ENCODE measurements at regions not wholly inside any gene's neighbourhood (a gene's known extent, or its start where the extent isn't known, plus 50 kb on each side); places are given as distances from the start of the nearest gene placed in this dataset.

DNA sequence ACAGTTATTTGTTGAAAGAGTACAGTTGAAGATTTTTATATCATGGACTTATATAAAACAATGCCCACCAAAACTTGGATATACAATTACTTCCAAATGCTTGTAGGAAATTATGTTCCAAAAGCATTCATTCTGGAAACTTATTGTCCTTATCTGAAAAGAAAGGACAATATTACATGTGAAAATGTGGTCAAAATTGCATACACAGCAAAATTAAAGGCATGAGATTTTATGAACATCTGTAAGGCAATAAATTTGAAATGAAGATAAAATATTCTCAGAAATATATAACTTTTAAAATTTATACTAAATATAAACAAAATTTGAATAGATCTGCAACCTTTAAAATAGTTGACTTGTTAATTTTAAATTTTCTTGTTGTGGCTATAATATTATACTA is 1173.8 kb downstream of the NLGN4X start:
- DNase-seq (no peak), FAIRE-seq (peak; percentile 94)
- Histone ChIP-seq H3K4me3 (ENCODE audit: low read length in 3 of 3) (no peak overlapping the region), H3K27me3 (ENCODE audit: control insufficient read depth, insufficient read depth, low read length) (no peaks in the 10 kb centered on the region), H3K9ac (ENCODE audit: low read length in 3 of 3) (no peak overlapping the region), H3K36me3 (ENCODE audit: control insufficient read depth in 2 of 3, insufficient read depth in 3 of 3, low read length in 3 of 3) (no peaks in the 10 kb centered on the region), H3K9me3 (ENCODE audit: control insufficient read depth in 2 of 3, insufficient read depth in 1 of 3, low read length in 3 of 3) (no peaks in the 10 kb centered on the region), H3K27ac (ENCODE audit: low read depth in 2 of 2, low read length in 2 of 2) (no peak overlapping the region), H3K4me1 (ENCODE audit: control insufficient read depth in 2 of 3, insufficient read depth in 2 of 3, low read depth in 1 of 3, low read length in 3 of 3) (no peaks in the 10 kb centered on the region)
- TF ChIP-seq, protein P1, sequence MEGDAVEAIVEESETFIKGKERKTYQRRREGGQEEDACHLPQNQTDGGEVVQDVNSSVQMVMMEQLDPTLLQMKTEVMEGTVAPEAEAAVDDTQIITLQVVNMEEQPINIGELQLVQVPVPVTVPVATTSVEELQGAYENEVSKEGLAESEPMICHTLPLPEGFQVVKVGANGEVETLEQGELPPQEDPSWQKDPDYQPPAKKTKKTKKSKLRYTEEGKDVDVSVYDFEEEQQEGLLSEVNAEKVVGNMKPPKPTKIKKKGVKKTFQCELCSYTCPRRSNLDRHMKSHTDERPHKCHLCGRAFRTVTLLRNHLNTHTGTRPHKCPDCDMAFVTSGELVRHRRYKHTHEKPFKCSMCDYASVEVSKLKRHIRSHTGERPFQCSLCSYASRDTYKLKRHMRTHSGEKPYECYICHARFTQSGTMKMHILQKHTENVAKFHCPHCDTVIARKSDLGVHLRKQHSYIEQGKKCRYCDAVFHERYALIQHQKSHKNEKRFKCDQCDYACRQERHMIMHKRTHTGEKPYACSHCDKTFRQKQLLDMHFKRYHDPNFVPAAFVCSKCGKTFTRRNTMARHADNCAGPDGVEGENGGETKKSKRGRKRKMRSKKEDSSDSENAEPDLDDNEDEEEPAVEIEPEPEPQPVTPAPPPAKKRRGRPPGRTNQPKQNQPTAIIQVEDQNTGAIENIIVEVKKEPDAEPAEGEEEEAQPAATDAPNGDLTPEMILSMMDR (IDR thresholded peaks at IDR 0.05; ENCODE audit: borderline replicate concordance, extremely low read depth, insufficient read depth), result no peak
- intact Hi-C loops (cut with DNase I), result no loop called here

DNA sequence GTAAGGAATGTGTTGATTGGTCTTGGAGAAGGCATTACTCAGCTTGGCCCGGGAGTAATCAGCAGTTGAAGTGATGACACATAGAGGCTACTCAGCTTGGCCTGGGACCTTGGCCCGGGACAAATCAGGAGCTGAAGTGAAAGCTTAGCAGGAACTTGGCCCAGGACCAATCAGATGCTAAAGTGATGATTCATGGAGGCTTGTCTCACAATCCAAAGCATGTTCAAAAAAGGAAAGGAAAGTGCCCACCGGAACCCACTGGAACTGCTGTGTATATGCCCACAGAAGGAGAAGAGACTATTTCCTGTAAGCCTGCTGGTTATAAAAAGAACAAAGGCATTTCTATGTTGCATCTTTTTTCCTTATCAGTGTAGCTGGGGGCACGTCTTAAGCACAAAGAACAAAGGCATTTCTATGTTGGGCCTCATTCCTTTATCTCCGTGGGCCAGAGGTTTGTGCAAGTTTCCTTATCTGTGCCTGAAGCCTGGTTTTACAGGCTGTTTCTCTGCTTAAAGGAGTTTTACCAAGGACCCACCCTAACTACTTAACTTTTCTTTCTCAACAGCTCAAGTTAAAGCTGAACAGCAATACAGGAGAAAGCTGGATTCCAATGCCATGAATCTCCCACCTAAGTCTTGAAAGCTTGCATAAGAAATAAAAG is 1176.7 kb downstream of the NLGN4X start:
- Histone ChIP-seq H3K27ac (ENCODE audit: low read depth in 2 of 2, low read length in 2 of 2) (no peak overlapping the region), H3K9ac (ENCODE audit: low read length in 3 of 3) (no peak overlapping the region), H3K27me3 (ENCODE audit: control insufficient read depth, insufficient read depth, low read length) (no peaks in the 10 kb centered on the region), H3K4me1 (ENCODE audit: control insufficient read depth in 2 of 3, insufficient read depth in 2 of 3, low read depth in 1 of 3, low read length in 3 of 3) (no peaks in the 10 kb centered on the region), H3K4me3 (ENCODE audit: low read length in 3 of 3) (no peak overlapping the region), H3K9me3 (ENCODE audit: control insufficient read depth in 2 of 3, insufficient read depth in 1 of 3, low read length in 3 of 3) (no peaks in the 10 kb centered on the region), H3K36me3 (ENCODE audit: control insufficient read depth in 2 of 3, insufficient read depth in 3 of 3, low read length in 3 of 3) (no peaks in the 10 kb centered on the region)
- FAIRE-seq, result no peak
- TF ChIP-seq, protein P1 (IDR thresholded peaks at IDR 0.05; ENCODE audit: borderline replicate concordance, extremely low read depth, insufficient read depth), result no peak
- intact Hi-C loops (cut with DNase I), result no loop called here
- DNase-seq, result no peak

DNA sequence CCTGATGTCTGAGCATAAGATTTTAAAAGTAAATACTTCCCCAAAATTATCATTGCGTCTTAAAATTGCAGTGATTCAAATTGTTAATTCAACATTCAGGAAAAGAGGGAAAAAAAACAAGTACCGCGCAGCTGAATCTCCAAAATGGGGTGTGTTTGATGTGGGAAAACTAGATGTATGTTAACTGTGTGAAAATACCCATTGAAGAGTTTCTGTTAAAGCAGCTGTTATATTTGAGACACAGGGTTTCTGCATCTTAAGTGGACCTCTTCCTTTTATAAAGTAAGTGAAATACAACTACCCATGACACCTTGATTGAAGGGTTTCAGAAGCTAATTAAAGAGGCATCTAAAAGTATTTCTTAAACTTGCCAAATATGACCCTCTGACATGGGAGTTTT is 1186.1 kb downstream of the NLGN4X start:
- Histone ChIP-seq H3K4me1 (ENCODE audit: control insufficient read depth in 2 of 3, insufficient read depth in 2 of 3, low read depth in 1 of 3, low read length in 3 of 3) (no peaks in the 10 kb centered on the region), H3K36me3 (ENCODE audit: control insufficient read depth in 2 of 3, insufficient read depth in 3 of 3, low read length in 3 of 3) (no peaks in the 10 kb centered on the region), H3K9me3 (ENCODE audit: control insufficient read depth in 2 of 3, insufficient read depth in 1 of 3, low read length in 3 of 3) (no peaks in the 10 kb centered on the region), H3K27me3 (ENCODE audit: control insufficient read depth, insufficient read depth, low read length) (no peaks in the 10 kb centered on the region), H3K27ac (ENCODE audit: low read depth in 2 of 2, low read length in 2 of 2) (no peak overlapping the region), H3K9ac (ENCODE audit: low read length in 3 of 3) (no peak overlapping the region), H3K4me3 (ENCODE audit: low read length in 3 of 3) (no peak overlapping the region)
- DNase-seq, result no peak
- TF ChIP-seq, protein P1 (IDR thresholded peaks at IDR 0.05; ENCODE audit: borderline replicate concordance, extremely low read depth, insufficient read depth), result no peak
- intact Hi-C loops (cut with DNase I), result no loop called here
- FAIRE-seq, result no peak

DNA sequence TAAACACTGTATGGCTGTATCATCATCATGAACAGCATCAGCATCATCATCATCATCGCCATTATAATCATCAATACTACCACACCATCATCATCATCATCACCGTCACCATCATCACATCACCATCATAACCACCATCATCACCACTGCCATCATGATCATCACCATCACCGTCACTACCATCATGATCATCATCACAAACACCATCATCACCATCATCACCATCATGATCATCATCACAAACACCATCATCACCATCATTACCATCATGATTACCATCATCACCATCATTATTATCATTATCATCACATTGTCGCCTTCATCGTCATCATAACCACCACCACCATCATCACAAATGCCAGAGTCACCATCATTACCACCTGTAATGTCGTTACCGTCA is 1196.9 kb downstream of the NLGN4X start:
- H3K9ac ChIP-seq (ENCODE audit: low read length in 3 of 3), result no peak overlapping the region
- no peak for DNase-seq
- H3K27ac ChIP-seq (ENCODE audit: low read depth in 2 of 2, low read length in 2 of 2), result no peak overlapping the region
- no peak for FAIRE-seq
- H3K36me3 ChIP-seq (ENCODE audit: control insufficient read depth in 2 of 3, insufficient read depth in 3 of 3, low read length in 3 of 3), result peaks cover 0 to 2% (median 0%) of the 10 kb centered on the region in 3 donors
- intact Hi-C loops (cut with DNase I), result no loop called here
- H3K27me3 ChIP-seq (ENCODE audit: control insufficient read depth, insufficient read depth, low read length), result no peaks in the 10 kb centered on the region
- TF ChIP-seq, protein P1 (IDR thresholded peaks at IDR 0.05; ENCODE audit: borderline replicate concordance, extremely low read depth, insufficient read depth), result no peak
- H3K4me1 ChIP-seq (ENCODE audit: control insufficient read depth in 2 of 3, insufficient read depth in 2 of 3, low read depth in 1 of 3, low read length in 3 of 3), result no peaks in the 10 kb centered on the region
- peaks cover 0 to 3% (median 0%) of the 10 kb centered on the region in 3 donors for H3K9me3 ChIP-seq (ENCODE audit: control insufficient read depth in 2 of 3, insufficient read depth in 1 of 3, low read length in 3 of 3)
- H3K4me3 ChIP-seq (ENCODE audit: low read length in 3 of 3), result no peak overlapping the region
